OCI-LY3 (cell line): ENCODE measurements at regions not wholly inside any gene's neighbourhood (a gene's known extent, or its start where the extent isn't known, plus 50 kb on each side); places are given as distances from the start of the nearest gene placed in this dataset.

Experiments used
- H2AFZ ChIP-seq: fragments of 200-600, 300-600 bp; shearing (Covaris generic); 2 replicates; pipeline ENCODE4 v1.6.0; 2014; ENCODE audit warnings: antibody characterized with exemption, low read depth, low read length
- H3K27ac ChIP-seq: fragments of 200-600, 300-600 bp; sonication (generic); 2 replicates; pipeline ENCODE4 v1.5.1; 2014; ENCODE audit warnings: mild to moderate bottlenecking, low read length, moderate library complexity, mixed read lengths
- H3K27me3 ChIP-seq: fragments of 200-600, 300-600 bp; sonication (generic); 2 replicates; pipeline ENCODE4 v1.6.1; 2014; ENCODE audit warnings: low read depth, low read length, mixed read lengths
- H3K36me3 ChIP-seq: fragments of 200-600, 300-600 bp; sonication (generic); replicated peaks from 2 replicates; pipeline ENCODE3; 2014; ENCODE audit warnings: low read depth, low read length, mixed read lengths
- H3K4me1 ChIP-seq: fragments of 300-600, 200-600 bp; sonication (generic); 2 replicates; pipeline ENCODE4 v1.6.1; 2014; ENCODE audit warnings: low read length, mixed read lengths
- H3K4me2 ChIP-seq: fragments of 200-600, 300-600 bp; sonication (generic); 2 replicates; pipeline ENCODE4 v1.6.1; 2014; ENCODE audit warnings: low read length, mixed read lengths
- H3K4me3 ChIP-seq: fragments of 300-600, 200-600 bp; sonication (generic); 2 replicates; pipeline ENCODE4 v1.5.1; 2014; ENCODE audit warnings: antibody characterized with exemption, mild to moderate bottlenecking, low read length, moderate library complexity
- H3K79me2 ChIP-seq: fragments of 300-600, 200-600 bp; shearing (Covaris generic); 2 replicates; pipeline ENCODE4 v1.6.1; 2014; ENCODE audit warnings: mild to moderate bottlenecking, low read length, mixed read lengths
- H3K9ac ChIP-seq: fragments of 300-600, 200-600 bp; shearing (Covaris generic); 2 replicates; pipeline ENCODE4 v1.6.0; 2014; ENCODE audit warnings: mild to moderate bottlenecking, low read length, moderate library complexity
- H3K9me3 ChIP-seq: fragments of 200-600, 300-600 bp; shearing (Covaris generic); 2 replicates; pipeline ENCODE4 v1.6.1; 2014; ENCODE audit warnings: low read length, mixed read lengths; ENCODE audit not compliant: insufficient read depth
- H4K20me1 ChIP-seq: fragments of 200-600, 300-600 bp; sonication (generic); 2 replicates; pipeline ENCODE4 v1.6.1; 2016; ENCODE audit warnings: low read length, mixed read lengths; ENCODE audit not compliant: insufficient read depth
- CTCF ChIP-seq: fragments of 200-600, 300-600 bp; sonication (generic); IDR thresholded peaks from 2 replicates; pipeline ENCODE4 v1.5.1; 2014; ENCODE audit warnings: antibody characterized with exemption, low read length, low read depth
- EZH2phosphoT487 ChIP-seq: fragments of 200-600 bp; shearing (Covaris generic); IDR thresholded peaks from 2 replicates; pipeline ENCODE4 v1.6.1; 2018; ENCODE audit warnings: antibody characterized with exemption, mixed run types, low read depth

GRCh38 chr14:98368916-98369315, 903.1 kb downstream of the BCL11B start:
- H3K9me3 ChIP-seq, result peaks cover 6% of the 10 kb centered on the region; the same call in 1 of the 2 replicates
- TF ChIP-seq CTCF (no peak), EZH2phosphoT487 (no peak)
- no peak overlapping the region for H3K4me2 ChIP-seq
- H3K4me3 ChIP-seq, result no peak overlapping the region
- no peak overlapping the region for H3K9ac ChIP-seq
- H3K79me2 ChIP-seq, result no peaks in the 10 kb centered on the region
- H2AFZ ChIP-seq, result no peak overlapping the region
- no peak overlapping the region for H3K27ac ChIP-seq
- peaks cover 5% of the 10 kb centered on the region; the same call in 1 of the 2 replicates for H3K4me1 ChIP-seq
- H4K20me1 ChIP-seq, result no peaks in the 10 kb centered on the region
- no peaks in the 10 kb centered on the region for H3K27me3 ChIP-seq
- H3K36me3 ChIP-seq, result peaks cover 3% of the 10 kb centered on the region

- peaks cover 3% of the 10 kb centered on the region for H3K36me3 ChIP-seq
- TF ChIP-seq CTCF, result no peak
- H3K79me2 ChIP-seq, result no peaks in the 10 kb centered on the region
- H3K27me3 ChIP-seq, result no peaks in the 10 kb centered on the region
- no peak overlapping the region for H3K27ac ChIP-seq
- no peak overlapping the region for H3K4me3 ChIP-seq
- H3K9me3 ChIP-seq, result peaks cover 6% of the 10 kb centered on the region; the same call in 1 of the 2 replicates
- no peak overlapping the region for H3K4me2 ChIP-seq
- H3K9ac ChIP-seq, result no peak overlapping the region
- peaks cover 5% of the 10 kb centered on the region; the same call in 1 of the 2 replicates for H3K4me1 ChIP-seq
- H2AFZ ChIP-seq, result no peak overlapping the region
- H4K20me1 ChIP-seq, result no peaks in the 10 kb centered on the region
Observed at GRCh38 chr14:98369344-98369743, 902.7 kb downstream of the BCL11B start.

- Histone ChIP-seq H3K9ac (no peak overlapping the region), H2AFZ (no peak overlapping the region), H3K36me3 (peaks cover 3% of the 10 kb centered on the region), H4K20me1 (no peaks in the 10 kb centered on the region), H3K27me3 (no peaks in the 10 kb centered on the region), H3K79me2 (no peaks in the 10 kb centered on the region), H3K4me2 (no peak overlapping the region), H3K4me3 (no peak overlapping the region), H3K27ac (no peak overlapping the region), H3K4me1 (peaks cover 5% of the 10 kb centered on the region; the same call in 1 of the 2 replicates), H3K9me3 (peaks cover 6% of the 10 kb centered on the region; the same call in 1 of the 2 replicates)
- no peak for TF ChIP-seq CTCF
- TF ChIP-seq EZH2phosphoT487, result no peak
Observed at GRCh38 chr14:98370352-98370751, 901.6 kb downstream of the BCL11B start.

- H3K27me3 ChIP-seq, result no peaks in the 10 kb centered on the region
- H3K27ac ChIP-seq, result no peak overlapping the region
- no peaks in the 10 kb centered on the region for H3K79me2 ChIP-seq
- peaks cover 6% of the 10 kb centered on the region; the same call in 1 of the 2 replicates for H3K9me3 ChIP-seq
- no peak overlapping the region for H3K4me3 ChIP-seq
- peaks cover 3% of the 10 kb centered on the region for H3K36me3 ChIP-seq
- peaks cover 5% of the 10 kb centered on the region; the same call in 1 of the 2 replicates for H3K4me1 ChIP-seq
- TF ChIP-seq CTCF (no peak), EZH2phosphoT487 (no peak)
- no peak overlapping the region for H2AFZ ChIP-seq
- H3K9ac ChIP-seq, result no peak overlapping the region
- H4K20me1 ChIP-seq, result no peaks in the 10 kb centered on the region
- no peak overlapping the region for H3K4me2 ChIP-seq
Observed at GRCh38 chr14:98371141-98371540, 900.9 kb downstream of the BCL11B start.
